HG03025 (cell line): ENCODE measurements at regions not wholly inside any gene's neighbourhood (a gene's known extent, or its start where the extent isn't known, plus 50 kb on each side); places are given as distances from the start of the nearest gene placed in this dataset.
"Not testable (repeated sequence)": the region's sequence is repeated elsewhere in the genome, so short reads cannot be mapped to it uniquely, and the experiment has no call there.

Experiments
- ATAC-seq: cut with Tn5 transposase; IDR thresholded peaks from one replicate; pipeline ENCODE4 v1.9.1; 2021; ENCODE audit warnings: mild to moderate bottlenecking, moderate library complexity; ENCODE audit not compliant: unreplicated experiment, low FRiP score

DNA sequence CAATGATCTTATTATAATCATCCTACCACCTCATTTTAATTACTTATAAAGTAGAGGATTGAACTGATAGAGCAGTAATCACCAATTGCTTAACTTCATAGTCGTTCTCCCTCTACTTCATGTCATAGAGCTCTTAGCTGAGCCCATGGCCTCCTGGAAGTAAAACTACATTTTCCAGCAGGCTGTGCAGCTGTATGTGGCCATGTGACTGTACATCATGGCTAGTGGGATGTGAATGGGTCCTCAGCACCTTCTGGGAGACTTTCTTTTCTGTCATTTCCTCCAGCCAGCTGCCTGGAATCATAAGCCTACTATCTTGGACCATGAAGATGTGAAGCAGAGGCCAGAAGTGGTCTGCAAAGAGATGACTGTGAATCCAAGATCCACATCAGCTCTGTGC lies 128.7 kb upstream of the SKOR2 start:
- ATAC-seq: no peak

DNA sequence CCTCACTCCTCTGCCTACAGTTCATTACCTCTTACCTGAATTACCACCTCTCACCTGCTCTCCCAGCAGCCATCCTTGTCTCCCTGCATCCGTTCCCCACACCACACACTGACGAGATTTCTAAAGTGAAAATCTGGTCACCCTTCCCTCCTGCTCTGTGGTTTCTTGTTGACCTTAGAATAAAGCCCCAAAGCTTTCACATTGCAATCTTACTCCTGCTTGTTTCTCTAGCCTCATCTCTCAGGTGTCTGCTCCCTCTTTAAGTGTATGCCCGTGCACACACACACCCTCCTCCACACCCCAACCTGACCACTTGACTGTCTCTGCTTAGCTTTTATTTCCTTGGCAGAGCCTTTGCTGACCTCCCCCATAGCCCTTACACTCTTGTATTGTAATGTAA lies 122.0 kb upstream of the SKOR2 start:
- ATAC-seq: no peak

DNA sequence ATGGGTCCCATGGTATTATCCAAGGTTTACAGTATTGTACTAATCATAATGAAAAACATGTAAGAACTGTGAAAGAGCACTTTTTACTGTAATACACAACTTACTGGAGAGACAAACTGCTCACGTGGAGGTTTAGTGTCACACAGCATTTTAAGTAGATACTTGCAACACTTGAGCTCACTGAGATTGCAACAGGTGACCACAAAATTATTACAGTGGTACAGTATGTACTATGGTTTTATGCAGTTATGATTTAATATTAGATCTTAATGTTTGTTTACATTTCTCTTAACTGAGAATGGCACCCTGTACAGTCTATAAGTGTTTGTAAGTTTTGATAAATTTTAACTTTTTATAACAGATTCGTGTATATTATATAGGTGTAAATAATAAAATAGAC lies 118.6 kb upstream of the SKOR2 start:
- ATAC-seq: no peak

DNA sequence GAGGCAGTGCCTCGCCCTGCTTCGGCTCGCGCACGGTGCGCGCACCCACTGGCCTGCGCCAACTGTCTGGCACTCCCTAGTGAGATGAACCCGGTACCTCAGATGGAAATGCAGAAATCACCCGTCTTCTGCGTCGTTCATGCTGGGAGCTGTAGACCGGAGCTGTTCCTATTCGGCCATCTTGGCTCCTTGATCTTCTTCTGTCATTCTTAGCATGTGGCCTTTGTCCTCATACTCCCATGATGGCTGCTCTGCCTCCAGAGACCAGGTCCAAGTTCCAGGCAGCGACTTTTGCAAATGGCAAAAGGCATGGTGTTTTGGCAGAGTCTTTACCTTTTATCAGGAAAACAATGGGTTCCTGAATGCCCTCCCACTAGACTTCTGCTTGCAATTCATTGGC lies 102.6 kb upstream of the SKOR2 start:
- not testable (repeated sequence) for ATAC-seq

DNA sequence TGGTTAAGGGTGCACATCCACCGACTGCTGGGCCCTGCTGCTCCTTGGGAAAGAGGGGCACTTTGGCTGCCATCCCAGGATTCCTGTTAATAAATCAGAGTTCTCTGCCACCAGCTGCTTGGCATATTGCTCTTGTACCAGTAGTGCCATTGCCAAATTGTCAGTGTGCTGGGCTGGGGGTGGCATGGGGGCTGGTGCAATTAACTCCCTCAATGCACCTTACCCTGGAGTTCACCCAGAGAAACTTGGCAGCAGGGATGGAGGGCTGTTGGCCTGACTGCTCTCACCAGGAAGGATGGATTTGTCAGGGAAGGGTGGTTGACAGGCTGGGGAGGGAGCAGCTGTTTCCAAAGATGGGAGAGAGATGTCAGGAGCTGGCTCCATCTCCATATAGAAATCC lies 94.6 kb upstream of the SKOR2 start:
- ATAC-seq: no peak

DNA sequence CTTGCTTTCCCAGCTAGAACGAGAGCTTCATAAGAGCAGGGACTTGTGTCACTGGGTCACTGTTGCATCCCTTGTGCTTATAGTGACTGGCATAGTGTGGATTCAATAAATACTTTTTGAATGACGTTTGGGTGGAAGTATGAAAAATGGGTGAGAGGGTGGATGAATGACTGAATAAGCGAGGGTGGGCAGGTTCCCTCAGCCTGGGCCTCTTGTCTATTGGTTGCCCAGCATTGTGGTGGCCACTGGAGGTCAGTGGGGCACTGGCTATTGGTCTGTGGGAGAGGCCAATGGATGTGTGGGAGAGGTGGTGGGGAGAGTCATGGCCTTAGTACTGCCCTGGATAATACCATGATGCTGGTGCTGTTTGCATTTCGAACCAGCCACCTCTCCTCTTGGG lies 93.8 kb upstream of the SKOR2 start:
- no peak for ATAC-seq

DNA sequence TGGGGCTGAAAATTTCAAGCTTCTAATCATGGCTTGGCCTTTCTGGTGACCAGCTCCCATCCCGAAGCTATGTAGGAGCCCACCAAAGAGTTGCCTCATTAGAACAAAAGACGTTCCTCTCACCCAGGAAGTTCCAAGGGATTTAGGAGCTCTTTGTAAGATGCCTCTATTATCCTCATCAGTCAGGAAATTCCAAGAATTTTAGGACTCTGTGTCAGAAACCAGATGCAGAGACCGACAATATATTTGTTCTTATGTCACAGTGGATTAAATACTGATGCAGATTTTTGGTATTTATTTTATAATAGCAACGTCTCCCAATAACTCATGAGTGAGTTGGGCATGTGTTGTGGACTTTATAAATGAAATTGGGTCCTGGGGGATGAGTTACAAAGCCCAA lies 91.8 kb upstream of the SKOR2 start:
- no peak for ATAC-seq

DNA sequence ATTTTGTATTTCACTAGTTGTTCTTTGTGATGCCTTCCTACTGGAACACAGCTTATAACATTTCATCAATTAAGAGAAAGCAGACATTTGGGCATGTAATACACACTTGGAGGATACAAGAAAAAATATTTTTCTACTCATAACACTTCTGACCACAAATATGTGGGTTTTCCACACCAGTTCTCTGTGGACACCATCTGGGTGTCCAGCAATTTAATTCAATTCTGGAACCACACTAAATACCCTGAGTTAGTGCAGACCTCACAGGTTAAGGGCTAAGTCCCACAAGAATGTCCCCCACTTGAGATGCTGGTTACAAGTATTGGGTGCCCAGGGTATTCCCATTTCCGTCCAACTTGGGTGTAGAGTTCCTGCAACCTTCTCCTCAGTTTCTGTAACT lies 91.1 kb upstream of the SKOR2 start:
- no peak for ATAC-seq

DNA sequence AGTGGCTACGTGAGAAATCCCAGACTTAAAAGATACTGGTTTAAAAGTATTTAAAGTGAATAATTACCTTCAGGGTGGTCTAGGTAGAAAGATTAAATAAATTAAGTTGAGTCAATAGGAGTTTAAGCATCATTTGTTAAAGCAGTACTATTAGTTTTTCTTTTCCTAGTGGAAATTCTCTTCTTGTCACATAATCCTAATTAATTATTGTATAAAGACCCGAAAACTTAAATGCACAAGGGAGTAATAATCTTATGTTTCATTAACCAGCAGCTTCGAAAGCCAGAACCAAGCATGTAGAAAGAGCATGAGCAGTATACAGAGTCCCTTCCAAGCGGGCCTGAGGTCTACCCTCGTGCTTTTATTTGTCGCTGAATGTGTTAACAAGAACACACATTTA lies 90.2 kb upstream of the SKOR2 start:
- ATAC-seq: no peak

DNA sequence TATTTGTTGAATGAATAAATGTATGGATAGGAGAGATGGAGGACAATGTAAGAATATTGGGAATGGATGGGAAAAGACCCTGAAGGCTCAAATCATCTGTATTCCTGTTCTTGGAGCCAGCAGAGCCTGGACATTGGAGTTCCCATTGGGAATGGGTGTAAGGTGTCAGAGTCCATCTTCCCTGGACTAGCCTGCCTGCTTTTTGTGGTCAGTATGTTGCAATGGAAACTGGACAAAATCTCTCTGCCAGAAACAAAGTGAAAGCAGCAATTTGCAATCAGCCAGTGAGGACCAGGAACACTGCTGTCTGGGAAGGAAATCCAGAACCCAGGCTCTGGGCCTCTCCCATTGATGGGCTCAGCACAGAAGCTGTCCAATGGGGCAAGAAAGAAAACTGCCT lies 83.5 kb upstream of the SKOR2 start:
- ATAC-seq: no peak

DNA sequence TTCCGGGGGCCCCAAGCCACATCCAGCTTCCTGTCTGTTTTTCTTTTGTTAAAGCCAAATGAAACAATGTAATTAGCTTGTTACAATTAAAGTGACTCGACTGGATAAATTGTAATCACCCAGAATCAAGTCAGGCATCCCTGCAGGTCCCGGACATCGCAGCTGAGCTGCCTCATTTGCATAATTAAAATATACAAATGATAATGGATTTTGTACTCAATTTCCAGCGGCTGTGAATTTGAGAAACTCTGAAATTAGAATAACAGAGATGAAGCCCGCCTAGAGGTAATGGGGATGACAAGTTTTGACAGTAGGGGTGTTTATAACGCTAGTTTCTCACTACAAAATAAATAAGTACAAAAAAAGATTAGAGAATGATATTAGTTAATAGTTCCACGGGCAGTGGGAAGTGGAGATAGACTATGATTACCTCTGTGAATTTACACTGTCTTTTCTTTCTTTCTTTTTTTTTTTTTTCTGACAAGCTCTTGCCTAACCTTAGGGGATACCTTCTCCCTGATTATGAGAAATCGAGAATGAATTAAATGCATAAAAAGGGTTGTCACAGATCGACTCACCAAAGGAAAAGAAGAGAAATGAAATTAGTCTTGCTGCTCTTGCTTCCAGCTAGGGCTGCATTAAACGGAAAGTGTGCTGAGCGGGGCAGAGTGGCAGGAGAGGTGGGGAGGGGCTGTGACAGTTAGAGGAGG lies 82.6 kb upstream of the SKOR2 start:
- ATAC-seq: no peak

DNA sequence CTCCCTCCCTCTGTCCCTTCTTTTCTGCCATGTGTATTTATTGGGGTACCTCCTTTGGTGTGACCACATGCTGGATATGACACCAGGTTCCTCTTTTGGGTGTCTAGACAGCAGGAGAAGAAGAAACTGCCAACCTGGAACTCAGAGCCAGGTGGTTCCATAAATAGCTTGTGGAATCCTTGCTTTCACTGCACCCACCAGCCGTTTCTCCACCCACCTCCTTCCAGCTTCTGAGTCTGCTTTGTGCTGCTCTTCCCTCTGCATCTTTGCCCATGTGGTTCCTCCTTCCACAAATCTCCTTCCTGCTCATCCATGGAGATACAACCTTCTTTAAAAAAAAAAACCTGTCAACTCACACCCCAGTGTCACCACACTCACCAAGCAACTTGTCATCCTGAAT lies 80.2 kb upstream of the SKOR2 start:
- no peak for ATAC-seq

DNA sequence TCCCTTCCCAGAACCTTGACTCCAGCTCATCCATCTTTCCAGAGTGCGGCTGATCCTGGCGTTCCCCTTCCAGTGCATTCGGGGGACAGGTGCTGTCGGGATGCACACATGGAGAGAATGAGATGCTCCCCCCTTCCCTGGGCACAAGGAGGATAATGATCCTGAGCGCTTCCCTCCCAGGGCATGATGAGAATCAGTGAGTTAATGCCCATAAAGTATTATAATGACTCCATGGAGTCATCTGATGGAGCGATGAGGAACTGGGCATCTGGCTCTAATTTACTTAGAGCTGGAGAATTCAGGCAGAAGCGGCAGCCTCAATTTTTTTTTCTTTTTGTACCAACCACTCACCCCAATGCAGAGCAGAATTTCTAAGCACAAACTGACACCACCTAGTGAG lies 79.6 kb upstream of the SKOR2 start:
- no peak for ATAC-seq

DNA sequence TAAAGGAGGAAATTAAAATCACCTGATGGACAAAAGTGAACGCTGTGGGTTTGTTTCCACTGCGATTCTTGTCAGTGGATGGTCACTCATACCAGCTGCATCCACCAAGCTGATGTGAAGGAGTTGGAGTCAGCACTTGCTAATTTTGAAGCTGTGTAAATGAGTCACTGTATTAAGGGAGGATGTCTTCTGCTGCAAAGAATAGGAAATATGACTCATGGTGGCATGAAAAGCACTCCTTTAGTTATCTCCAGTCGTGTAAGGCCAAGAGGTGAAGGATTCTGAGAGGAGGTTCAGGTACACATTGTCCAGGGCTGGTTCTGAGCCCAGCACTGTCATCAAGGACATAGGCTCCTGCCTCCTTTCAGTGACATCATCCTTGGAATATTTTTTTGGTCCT lies 71.7 kb upstream of the SKOR2 start:
- ATAC-seq: no peak

DNA sequence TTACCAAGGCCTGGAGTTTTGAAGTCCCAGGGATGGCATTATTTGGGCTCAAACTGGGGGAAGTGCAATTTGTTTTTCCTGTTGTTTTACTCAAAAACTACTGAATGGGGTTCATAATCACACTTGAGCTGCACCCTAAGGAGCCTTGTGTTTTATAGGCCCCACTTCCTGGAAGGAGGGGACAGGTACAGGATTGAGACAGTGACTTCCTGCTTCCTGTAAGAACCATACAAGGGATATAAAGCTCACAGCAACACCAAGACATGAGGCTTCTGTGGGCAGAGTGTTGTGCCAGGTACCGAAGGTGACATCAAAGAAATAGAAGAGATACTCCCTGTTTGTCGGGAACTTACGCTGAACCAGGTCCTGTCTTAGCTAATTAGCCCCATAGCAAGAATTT lies 70.4 kb upstream of the SKOR2 start:
- no peak for ATAC-seq

DNA sequence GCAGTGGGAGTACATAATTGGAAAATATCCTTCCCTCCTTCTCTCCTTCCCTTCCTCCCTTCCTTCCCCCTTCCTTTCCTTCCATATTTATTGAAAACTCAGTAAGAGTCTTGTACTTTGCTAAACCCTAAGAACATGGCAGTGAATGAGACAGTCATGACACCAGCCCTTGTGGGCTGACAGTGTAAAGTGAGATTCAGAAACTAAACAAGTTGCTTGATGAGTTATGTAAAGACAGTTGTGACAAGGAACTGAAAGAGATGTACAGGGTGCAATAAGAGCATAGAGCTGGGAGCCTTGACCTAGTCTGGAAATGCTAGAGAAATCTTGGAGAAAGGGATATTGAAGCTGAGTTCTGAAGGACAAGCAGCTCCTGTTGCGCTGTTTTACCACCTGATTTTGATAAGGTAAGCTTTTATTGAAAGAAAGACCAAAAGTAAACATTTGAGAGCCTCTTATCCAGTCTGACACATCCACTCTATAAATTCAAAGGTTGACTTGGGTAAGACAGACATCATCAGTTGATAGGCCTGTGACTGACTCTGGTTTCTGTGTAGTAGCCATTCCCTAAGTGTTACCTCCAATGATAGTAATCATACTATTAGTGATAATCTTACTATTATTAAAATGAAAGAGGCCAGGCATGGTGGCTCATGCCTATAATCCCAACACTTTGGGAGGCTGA lies 66.5 kb upstream of the SKOR2 start:
- no peak for ATAC-seq

DNA sequence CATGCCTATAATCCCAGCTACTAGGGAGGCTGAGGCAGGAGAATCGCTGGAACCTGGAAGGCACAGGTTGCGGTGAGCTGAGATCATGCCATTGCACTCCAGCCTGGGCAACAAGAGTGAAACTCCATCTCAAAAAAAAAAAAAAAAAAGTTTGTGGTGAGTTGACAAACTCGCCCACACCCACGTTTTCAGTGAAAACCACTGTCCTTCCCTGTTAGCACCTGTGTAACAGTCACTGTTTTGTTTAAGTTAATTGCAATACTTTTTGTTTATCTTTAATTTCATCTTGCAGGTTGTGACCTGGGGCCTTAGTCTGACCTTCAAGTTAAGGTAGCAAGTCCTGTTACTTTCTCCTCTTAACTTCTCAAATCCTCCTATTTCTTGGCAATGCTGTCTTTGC lies 65.5 kb upstream of the SKOR2 start:
- ATAC-seq: no peak

DNA sequence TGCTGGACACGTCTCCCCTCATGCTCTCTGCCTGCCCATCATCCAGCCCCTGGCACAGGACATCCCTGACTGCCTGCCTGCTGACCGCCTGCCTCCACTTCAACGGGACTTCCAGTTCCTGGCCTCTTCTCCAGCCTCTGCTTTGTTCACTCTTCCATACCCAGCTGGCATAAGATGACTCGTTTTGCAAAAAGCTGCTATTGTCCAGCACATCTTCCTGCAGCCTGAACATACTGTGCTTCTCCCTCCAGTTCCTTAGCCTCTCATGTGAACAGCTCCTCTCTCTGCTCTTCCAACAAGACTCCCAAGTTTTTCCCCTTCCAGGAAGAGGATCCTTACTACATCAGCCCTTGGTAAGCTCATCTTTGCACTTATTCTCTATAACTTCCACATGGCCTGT lies 62.4 kb upstream of the SKOR2 start:
- ATAC-seq: no peak

DNA sequence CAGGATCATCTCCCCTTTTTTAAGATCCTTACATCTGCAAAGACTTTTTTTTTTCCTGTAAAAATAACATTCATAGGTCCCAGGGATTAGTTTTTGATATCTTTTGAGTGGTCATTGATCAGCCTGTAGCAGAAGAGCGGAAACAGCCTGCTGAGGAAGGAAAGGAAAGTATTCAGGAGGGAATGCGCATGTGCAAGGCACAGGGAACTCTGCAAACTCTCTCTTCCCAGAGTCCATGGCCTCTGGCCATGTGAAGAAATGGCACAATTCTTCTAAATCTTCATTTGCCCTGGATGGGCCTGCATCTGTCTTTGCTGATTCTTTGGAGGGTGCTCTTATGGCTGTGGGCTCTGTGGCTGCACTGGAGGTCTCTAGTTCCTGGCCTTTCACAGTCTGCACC lies 60.1 kb upstream of the SKOR2 start:
- no peak for ATAC-seq
